HG03520 (cell line): ENCODE measurements at regions not wholly inside any gene's neighbourhood (a gene's known extent, or its start where the extent isn't known, plus 50 kb on each side); places are given as distances from the start of the nearest gene placed in this dataset.

Source experiments
- ATAC-seq: cut with Tn5 transposase; IDR thresholded peaks from one replicate; pipeline ENCODE4 v1.9.1; 2021; ENCODE audit warnings: mild to moderate bottlenecking, moderate library complexity; ENCODE audit not compliant: unreplicated experiment

GRCh38 chr5:159638954-159639559, 277.2 kb upstream of the ADRA1B start:
- no peak for ATAC-seq

- ATAC-seq, result no peak
Observed at GRCh38 chr5:159639590-159639989, 276.7 kb upstream of the ADRA1B start.

- no peak for ATAC-seq
Observed at GRCh38 chr5:159640446-159640845, 275.8 kb upstream of the ADRA1B start.

- no peak for ATAC-seq
Observed at GRCh38 chr5:159640921-159641320, 275.4 kb upstream of the ADRA1B start.

- no peak for ATAC-seq
Observed at GRCh38 chr5:159641371-159642039, 274.8 kb upstream of the ADRA1B start.

- no peak for ATAC-seq
Observed at GRCh38 chr5:159642379-159642778, 273.9 kb upstream of the ADRA1B start.

- no peak for ATAC-seq
Observed at GRCh38 chr5:159644053-159644452, 272.2 kb upstream of the ADRA1B start.

GRCh38 chr5:159645179-159645846, 271.0 kb upstream of the ADRA1B start:
- no peak for ATAC-seq

- ATAC-seq, result no peak
Observed at GRCh38 chr5:159650803-159651202, 265.5 kb upstream of the ADRA1B start.

GRCh38 chr5:159655757-159656409, 260.4 kb upstream of the ADRA1B start:
- no peak for ATAC-seq

- no peak for ATAC-seq
Observed at GRCh38 chr5:159657298-159657697, 259.0 kb upstream of the ADRA1B start.

- no peak for ATAC-seq
Observed at GRCh38 chr5:159657771-159658170, 258.5 kb upstream of the ADRA1B start.

GRCh38 chr5:159658266-159658925, 257.9 kb upstream of the ADRA1B start:
- ATAC-seq, result no peak

- no peak for ATAC-seq
Observed at GRCh38 chr5:159660401-159660800, 255.9 kb upstream of the ADRA1B start.

GRCh38 chr5:159663986-159664385, 252.3 kb upstream of the ADRA1B start:
- no peak for ATAC-seq

- no peak for ATAC-seq
Observed at GRCh38 chr5:159667286-159667685, 249.0 kb upstream of the ADRA1B start.

GRCh38 chr5:159668556-159668955, 247.7 kb upstream of the ADRA1B start:
- no peak for ATAC-seq

GRCh38 chr5:159669559-159669958, 246.7 kb upstream of the ADRA1B start:
- no peak for ATAC-seq

GRCh38 chr5:159671886-159672285, 244.4 kb upstream of the ADRA1B start:
- ATAC-seq, result no peak

- no peak for ATAC-seq
Observed at GRCh38 chr5:159673538-159673937, 242.7 kb upstream of the ADRA1B start.
